Mesenchymal stem cell (in vitro differentiated cells and primary cell): ENCODE measurements at regions not wholly inside any gene's neighbourhood (a gene's known extent, or its start where the extent isn't known, plus 50 kb on each side); places are given as distances from the start of the nearest gene placed in this dataset.

ENCODE experiments used
- DNase-seq: peaks from one replicate; pipeline ENCODE4 v3.0.0-alpha.2; 2013
- H2AFZ ChIP-seq: one replicate; pipeline ENCODE4 v1.6.1; 2013; ENCODE audit warnings: low read depth, mild to moderate bottlenecking, control low read depth, inconsistent platforms, low read length, moderate library complexity
- H2AK5ac ChIP-seq: 2 replicates; pipeline ENCODE4 v1.6.1; 2013; ENCODE audit warnings: low read length, moderate library complexity, mild to moderate bottlenecking, inconsistent platforms; ENCODE audit not compliant: severe bottlenecking
- H2BK120ac ChIP-seq: one replicate; pipeline ENCODE4 v1.6.1; 2013; ENCODE audit warnings: low read depth, mild to moderate bottlenecking, inconsistent platforms, low read length, moderate library complexity
- H2BK12ac ChIP-seq, 2 experiments: one replicate each; pipeline ENCODE4 v1.6.1; 2013; ENCODE audit warnings: inconsistent platforms in 2 of 2, low read length in 2 of 2, mild to moderate bottlenecking in 2 of 2, moderate library complexity in 2 of 2, control low read depth in 1 of 2
- H2BK15ac ChIP-seq: one replicate; pipeline ENCODE4 v1.6.1; 2013; ENCODE audit warnings: mild to moderate bottlenecking, low read depth, inconsistent platforms; ENCODE audit not compliant: poor library complexity, severe bottlenecking
- H2BK5ac ChIP-seq: 2 replicates; pipeline ENCODE4 v1.6.1; 2013; ENCODE audit warnings: low read depth, mild to moderate bottlenecking, low read length, control low read depth, inconsistent platforms; ENCODE audit not compliant: poor library complexity, severe bottlenecking
- H3K14ac ChIP-seq, 2 experiments: one replicate each; pipeline ENCODE4 v1.6.1; 2013; ENCODE audit warnings: inconsistent platforms in 2 of 2, low read length in 2 of 2, control low read depth in 1 of 2, mild to moderate bottlenecking in 1 of 2, moderate library complexity in 1 of 2
- H3K18ac ChIP-seq, 2 experiments: one replicate each; pipeline ENCODE4 v1.6.1; 2013; ENCODE audit warnings: inconsistent platforms in 2 of 2, low read length in 2 of 2, control low read depth in 1 of 2, low read depth in 1 of 2, mild to moderate bottlenecking in 1 of 2
- H3K23ac ChIP-seq, 2 experiments: one replicate each; pipeline ENCODE4 v1.6.1; 2013; ENCODE audit warnings: inconsistent platforms in 2 of 2, low read length in 2 of 2, mild to moderate bottlenecking in 2 of 2, moderate library complexity in 2 of 2, control low read depth in 1 of 2
- H3K27ac ChIP-seq: 2 replicates; pipeline ENCODE4 v1.5.1; 2013; ENCODE audit warnings: mild to moderate bottlenecking, moderate library complexity, low read length, control low read depth, inconsistent platforms; ENCODE audit not compliant: poor library complexity, severe bottlenecking
- H3K27me3 ChIP-seq, 2 experiments: 2 replicates each; pipeline versions ENCODE4 v1.6.1 to v1.7.0; 2013; ENCODE audit warnings: low read length in 2 of 2, mild to moderate bottlenecking in 2 of 2, moderate library complexity in 2 of 2, control low read depth in 1 of 2, inconsistent platforms in 1 of 2; ENCODE audit not compliant: control insufficient read depth in 1 of 2, insufficient read depth in 1 of 2
- H3K36me3 ChIP-seq, 2 experiments: 2 replicates each; pipeline versions ENCODE4 v1.6.1 to v1.7.0; 2013; ENCODE audit warnings: low read length in 2 of 2, control low read depth in 1 of 2, inconsistent platforms in 1 of 2, low read depth in 1 of 2, mild to moderate bottlenecking in 1 of 2; ENCODE audit not compliant: insufficient read depth in 2 of 2, control insufficient read depth in 1 of 2
- H3K4ac ChIP-seq, 2 experiments: one replicate each; pipeline ENCODE4 v1.6.1; 2013; ENCODE audit warnings: inconsistent platforms in 2 of 2, low read length in 2 of 2, mild to moderate bottlenecking in 2 of 2, moderate library complexity in 2 of 2, control low read depth in 1 of 2, low read depth in 1 of 2
- H3K4me1 ChIP-seq: 2 replicates; pipeline ENCODE4 v1.6.1; 2013; ENCODE audit warnings: low read depth, low read length, control low read depth; ENCODE audit not compliant: control insufficient read depth, insufficient read depth
- H3K4me2 ChIP-seq: 2 replicates; pipeline ENCODE4 v1.6.1; 2013; ENCODE audit warnings: low read length, mild to moderate bottlenecking, inconsistent platforms; ENCODE audit not compliant: poor library complexity, severe bottlenecking
- H3K4me3 ChIP-seq, 2 experiments: 2 replicates each; pipeline versions ENCODE4 v1.5.1 to v1.7.0; 2013; ENCODE audit warnings: low read length in 2 of 2, mild to moderate bottlenecking in 2 of 2, control low read depth in 1 of 2, low read depth in 1 of 2; ENCODE audit not compliant: insufficient read depth in 1 of 2
- H3K79me1 ChIP-seq: replicated peaks from 2 replicates; pipeline ENCODE4 v1.6.1; 2013; ENCODE audit warnings: mild to moderate bottlenecking, control low read depth, low read length, inconsistent platforms; ENCODE audit not compliant: poor library complexity, severe bottlenecking
- H3K9ac ChIP-seq: 2 replicates; pipeline ENCODE4 v1.7.0; 2013; ENCODE audit warnings: mild to moderate bottlenecking, low read length, moderate library complexity
- H3K9me3 ChIP-seq: 2 replicates; pipeline ENCODE4 v1.7.0; 2013; ENCODE audit warnings: mild to moderate bottlenecking, low read length; ENCODE audit not compliant: control insufficient read depth
- H4K8ac ChIP-seq: one replicate; pipeline ENCODE4 v1.6.1; 2013; ENCODE audit warnings: inconsistent platforms, mild to moderate bottlenecking, low read length, moderate library complexity
- H4K91ac ChIP-seq: one replicate; pipeline ENCODE4 v1.6.1; 2013; ENCODE audit warnings: mild to moderate bottlenecking, low read length, inconsistent platforms
- WGBS: methylation state at CpG from one replicate; pipeline ENCODE4 v1.1.7; 2013; ENCODE audit warnings: mixed read lengths; 5-methylcytosine and 5-hydroxymethylcytosine counted together

GRCh38 chr21:16911166-16911607 lies 601.7 kb upstream of the CXADR start:
- Histone ChIP-seq H3K14ac (no peak overlapping the region), H3K9ac (no peak overlapping the region), H3K4me2 (no peak overlapping the region), H2AK5ac (no peak overlapping the region), H2BK5ac (no peak overlapping the region), H3K27ac (no peak overlapping the region), H3K36me3 (no peaks in the 10 kb centered on the region), H3K9me3 (no peaks in the 10 kb centered on the region), H3K23ac (no peak overlapping the region), H2BK12ac (no peak overlapping the region), H3K18ac (no peak overlapping the region), H2AFZ (no peak overlapping the region), H4K8ac (no peak overlapping the region), H3K4ac (no peak overlapping the region), H3K4me1 (no peaks in the 10 kb centered on the region), H3K79me1 (no peaks in the 10 kb centered on the region), H2BK15ac (no peak overlapping the region), H2BK120ac (no peak overlapping the region), H4K91ac (no peak overlapping the region), H3K27me3 (no peaks in the 10 kb centered on the region), H3K4me3 (no peak overlapping the region)
- no peak for DNase-seq
- no CpG with 5 or more reads among the region's 1 CpG for WGBS

- no peaks in the 10 kb centered on the region for H3K27me3 ChIP-seq
- WGBS = 0% methylated on average over 1 of the region's 2 CpGs
- no peak overlapping the region for H3K9ac ChIP-seq
- H3K23ac ChIP-seq = no peak overlapping the region
- H2BK15ac ChIP-seq = no peak overlapping the region
- no peak overlapping the region for H3K4me2 ChIP-seq
- no peaks in the 10 kb centered on the region for H3K36me3 ChIP-seq
- no peak overlapping the region for H2BK120ac ChIP-seq
- H2BK5ac ChIP-seq = no peak overlapping the region
- no peak overlapping the region for H4K91ac ChIP-seq
- H3K9me3 ChIP-seq = no peaks in the 10 kb centered on the region
- no peaks in the 10 kb centered on the region for H3K4me1 ChIP-seq
- no peak overlapping the region for H3K4ac ChIP-seq
- H3K27ac ChIP-seq = no peak overlapping the region
- H4K8ac ChIP-seq = no peak overlapping the region
- H2AFZ ChIP-seq = no peak overlapping the region
- no peak overlapping the region for H3K14ac ChIP-seq
- H2BK12ac ChIP-seq = no peak overlapping the region
- no peak overlapping the region for H3K18ac ChIP-seq
- H3K79me1 ChIP-seq = no peaks in the 10 kb centered on the region
- no peak overlapping the region for H2AK5ac ChIP-seq
- no peak for DNase-seq
- H3K4me3 ChIP-seq = no peak overlapping the region
Measured at GRCh38 chr21:16912075-16912474, 600.8 kb upstream of the CXADR start.

GRCh38 chr21:16913010-16913409 lies 599.8 kb upstream of the CXADR start:
- Histone ChIP-seq H3K18ac (no peak overlapping the region), H4K91ac (no peak overlapping the region), H2AK5ac (no peak overlapping the region), H3K27me3 (no peaks in the 10 kb centered on the region), H3K4me2 (no peak overlapping the region), H3K4me1 (no peaks in the 10 kb centered on the region), H3K23ac (no peak overlapping the region), H2BK12ac (no peak overlapping the region), H3K9me3 (no peaks in the 10 kb centered on the region), H2BK120ac (no peak overlapping the region), H2BK15ac (no peak overlapping the region), H2AFZ (no peak overlapping the region), H4K8ac (no peak overlapping the region), H3K27ac (no peak overlapping the region), H3K4me3 (no peak overlapping the region), H2BK5ac (no peak overlapping the region), H3K14ac (no peak overlapping the region), H3K79me1 (no peaks in the 10 kb centered on the region), H3K9ac (no peak overlapping the region), H3K4ac (no peak overlapping the region), H3K36me3 (no peaks in the 10 kb centered on the region)
- no peak for DNase-seq
- WGBS = 46% methylated on average over 3 of the region's 3 CpGs

GRCh38 chr21:16928439-16928838 lies 584.4 kb upstream of the CXADR start:
- no peak for DNase-seq
- Histone ChIP-seq H2BK12ac (no peak overlapping the region), H3K79me1 (no peaks in the 10 kb centered on the region), H4K91ac (no peak overlapping the region), H3K9me3 (no peaks in the 10 kb centered on the region), H3K36me3 (no peaks in the 10 kb centered on the region), H2AFZ (no peak overlapping the region), H3K9ac (no peak overlapping the region), H3K27me3 (no peaks in the 10 kb centered on the region), H3K23ac (no peak overlapping the region), H3K18ac (no peak overlapping the region), H3K4me3 (no peak overlapping the region), H2BK120ac (no peak overlapping the region), H3K14ac (no peak overlapping the region), H2AK5ac (no peak overlapping the region), H3K4me1 (no peaks in the 10 kb centered on the region), H2BK15ac (no peak overlapping the region), H3K4ac (no peak overlapping the region), H3K4me2 (no peak overlapping the region), H2BK5ac (no peak overlapping the region), H4K8ac (no peak overlapping the region), H3K27ac (no peak overlapping the region)
- no CpG with 5 or more reads among the region's 1 CpG for WGBS
